BJ (cell line): ENCODE measurements at regions not wholly inside any gene's neighbourhood (a gene's known extent, or its start where the extent isn't known, plus 50 kb on each side); places are given as distances from the start of the nearest gene placed in this dataset.

Experiments
- CTCF ChIA-PET: fragments of 350-600 bp; formaldehyde crosslinking; extraction: SDS; loops from one replicate; lab custom pipeline; 2021; ENCODE audit warnings: antibody characterized with exemption, inconsistent platforms; lab: Yijun Ruan, JAX
- POLR2A ChIA-PET: fragments of 300-600 bp; sonication (Branson Sonifier 250); formaldehyde crosslinking; extraction: SDS; loops from one replicate; lab custom pipeline; 2021; ENCODE audit warnings: antibody characterized with exemption; lab: Charles Lee
- DNase-seq: peaks from one replicate; pipeline ENCODE4 v3.0.0-alpha.2; 2011; ENCODE audit warnings: low read depth
- H3K27me3 ChIP-seq: 2 replicates; pipeline ENCODE4 v1.6.0; 2011; ENCODE audit warnings: low read length; ENCODE audit not compliant: control insufficient read depth, insufficient read depth
- H3K36me3 ChIP-seq: 2 replicates; pipeline ENCODE4 v1.5.1; 2011; ENCODE audit warnings: low read length; ENCODE audit not compliant: control insufficient read depth, insufficient read depth
- H3K4me3 ChIP-seq: 2 replicates; pipeline ENCODE4 v1.5.1; 2011; ENCODE audit warnings: low read depth, mild to moderate bottlenecking, control low read depth, low read length
- CTCF ChIP-seq: IDR thresholded peaks from 2 replicates; pipeline ENCODE4 v1.5.1; 2011; ENCODE audit warnings: low read depth, mild to moderate bottlenecking, control low read depth, inconsistent platforms, low read length, moderate library complexity; ENCODE audit not compliant: insufficient read depth

GRCh38 chr1:63108206-63108605 is 214.2 kb upstream of the FOXD3 start:
- Histone ChIP-seq H3K4me3 (no peak overlapping the region), H3K27me3 (no peaks in the 10 kb centered on the region), H3K36me3 (no peaks in the 10 kb centered on the region)
- TF ChIP-seq CTCF: no peak
- POLR2A ChIA-PET: no interaction called here
- no peak for DNase-seq
- CTCF ChIA-PET: interaction anchor here (1.4 kb wide), 1 partner anchor 9 kb away, joined by 3 read pairs; no protein-coding TSS in a partner anchor

DNA sequence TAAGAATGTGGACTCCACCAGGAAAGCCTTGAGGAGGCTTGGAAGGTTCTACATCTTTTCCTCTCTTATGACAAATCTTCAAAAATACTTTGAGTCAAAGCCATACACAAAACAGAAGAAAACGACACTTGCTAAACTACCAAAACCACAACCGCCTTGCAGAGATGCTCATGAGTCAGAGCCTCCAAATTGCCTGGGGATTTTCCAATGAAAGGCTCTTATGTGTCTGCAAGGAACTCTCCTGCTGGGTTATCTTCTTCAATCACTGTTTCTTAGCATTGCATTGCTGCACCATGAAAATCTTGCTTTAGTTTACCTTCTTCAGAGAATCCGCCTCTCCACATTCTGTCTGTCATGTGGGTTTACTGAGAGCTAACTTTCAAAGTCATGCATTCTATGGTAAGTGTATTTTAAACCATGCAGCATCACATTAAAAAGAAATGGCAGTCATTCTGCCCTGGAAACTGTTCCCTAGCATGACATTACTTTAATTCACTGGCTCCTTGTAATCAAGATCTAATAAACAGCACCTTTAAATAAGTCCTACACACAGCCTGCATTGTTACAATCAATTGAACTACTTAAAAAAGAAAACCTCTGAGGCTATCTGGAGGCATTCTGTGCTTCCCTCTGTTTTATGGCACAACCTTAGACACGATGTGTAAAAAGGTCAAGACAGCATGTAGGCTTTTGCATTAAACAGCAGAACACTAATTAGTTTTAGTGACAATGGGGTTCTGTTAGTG is 210.0 kb upstream of the FOXD3 start:
- CTCF ChIA-PET: no interaction called here
- no peaks in the 10 kb centered on the region for H3K36me3 ChIP-seq
- no peaks in the 10 kb centered on the region for H3K27me3 ChIP-seq
- POLR2A ChIA-PET: no interaction called here
- H3K4me3 ChIP-seq: no peak overlapping the region
- DNase-seq: no peak
- TF ChIP-seq CTCF: no peak

DNA sequence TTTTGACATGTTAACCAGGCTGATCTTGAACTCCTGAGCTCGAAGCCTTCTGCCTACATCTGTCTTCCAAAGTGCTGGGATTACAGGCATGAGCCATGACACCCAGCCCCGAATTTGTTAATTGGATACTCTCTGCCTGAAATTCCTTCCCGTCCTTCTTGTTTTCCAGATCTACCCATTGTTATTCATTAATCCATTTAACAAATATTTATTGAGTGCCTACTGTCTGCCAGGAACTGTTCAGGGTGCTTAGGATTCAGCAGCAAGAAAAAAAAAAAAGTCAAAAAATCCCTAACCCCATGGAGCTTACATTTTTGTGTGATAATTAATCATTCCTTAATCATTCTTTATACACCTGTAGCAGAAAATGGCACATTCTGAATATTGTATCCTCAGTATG is 206.8 kb upstream of the FOXD3 start:
- Histone ChIP-seq H3K27me3 (no peaks in the 10 kb centered on the region), H3K4me3 (no peak overlapping the region), H3K36me3 (no peaks in the 10 kb centered on the region)
- TF ChIP-seq CTCF: no peak
- ChIA-PET POLR2A (no interaction called here), CTCF (no interaction called here)
- no peak for DNase-seq

GRCh38 chr1:63116016-63116415 is 206.4 kb upstream of the FOXD3 start:
- Histone ChIP-seq H3K36me3 (no peaks in the 10 kb centered on the region), H3K27me3 (no peaks in the 10 kb centered on the region), H3K4me3 (no peak overlapping the region)
- ChIA-PET CTCF (no interaction called here), POLR2A (no interaction called here)
- DNase-seq: no peak
- no peak for TF ChIP-seq CTCF

DNA sequence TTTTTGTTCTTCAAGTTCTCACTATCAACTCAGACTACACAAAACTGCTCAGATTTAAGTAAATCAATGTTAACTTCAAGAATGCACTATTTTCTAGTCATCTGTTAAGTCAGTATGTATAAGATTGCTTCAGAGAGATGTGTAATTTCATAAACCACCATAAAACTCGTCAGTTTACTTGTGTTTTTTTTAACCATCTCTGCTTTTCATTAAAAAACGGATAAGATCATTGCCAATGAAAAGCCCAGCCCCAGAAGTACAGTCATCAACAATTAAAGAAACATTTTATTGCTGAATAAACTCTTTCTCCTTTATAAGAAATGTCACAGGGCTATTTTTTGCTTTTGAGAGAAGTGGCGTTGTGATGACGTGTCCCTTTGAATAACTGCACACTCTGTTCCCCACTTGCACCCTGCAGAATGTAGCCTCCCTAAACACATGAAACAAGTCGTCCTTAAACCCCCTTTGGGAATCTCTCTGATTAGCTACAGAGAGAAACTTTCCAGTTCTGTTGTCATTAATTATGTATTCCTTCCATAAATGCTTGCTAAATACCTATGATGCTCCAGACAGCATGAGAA is 202.7 kb upstream of the FOXD3 start:
- DNase-seq: peak; percentile 1
- POLR2A ChIA-PET: no interaction called here
- CTCF ChIA-PET: no interaction called here
- Histone ChIP-seq H3K27me3 (no peaks in the 10 kb centered on the region), H3K36me3 (no peaks in the 10 kb centered on the region), H3K4me3 (no peak overlapping the region)
- TF ChIP-seq CTCF: no peak
